Epidermal melanocyte (primary cell): ENCODE measurements at regions not wholly inside any gene's neighbourhood (a gene's known extent, or its start where the extent isn't known, plus 50 kb on each side); places are given as distances from the start of the nearest gene placed in this dataset.

Experiments used
- DNase-seq: peaks from one replicate; pipeline ENCODE4 v3.0.0; 2011; ENCODE audit warnings: low spot score; ENCODE audit not compliant: insufficient read length

- DNase-seq, result no peak
These were observed 110.6 kb upstream of the LIMCH1 start for GRCh38 chr4:41427306-41427882.

- DNase-seq, result no peak
These were observed 109.9 kb upstream of the LIMCH1 start for GRCh38 chr4:41427931-41428600.

- DNase-seq, result no peak
These were observed 109.2 kb upstream of the LIMCH1 start for GRCh38 chr4:41428601-41429279.

GRCh38 chr4:41429280-41429669 lies 108.7 kb upstream of the LIMCH1 start:
- DNase-seq, result no peak

- DNase-seq, result peak; percentile 32
These were observed 107.2 kb upstream of the LIMCH1 start for GRCh38 chr4:41430792-41431191.

GRCh38 chr4:41431276-41431675 lies 106.7 kb upstream of the LIMCH1 start:
- DNase-seq, result no peak

GRCh38 chr4:41432219-41432618 lies 105.7 kb upstream of the LIMCH1 start:
- DNase-seq, result no peak

- no peak for DNase-seq
These were observed 105.1 kb upstream of the LIMCH1 start for GRCh38 chr4:41432881-41433280.

GRCh38 chr4:41433361-41433760 lies 104.6 kb upstream of the LIMCH1 start:
- DNase-seq, result no peak

GRCh38 chr4:41435510-41435909 lies 102.4 kb upstream of the LIMCH1 start:
- DNase-seq, result no peak

- no peak for DNase-seq
These were observed 101.5 kb upstream of the LIMCH1 start for GRCh38 chr4:41436419-41436818.

- DNase-seq, result no peak
These were observed 100.8 kb upstream of the LIMCH1 start for GRCh38 chr4:41437111-41437536.

- no peak for DNase-seq
These were observed 99.0 kb upstream of the LIMCH1 start for GRCh38 chr4:41438931-41439297.

GRCh38 chr4:41442810-41443209 lies 95.1 kb upstream of the LIMCH1 start:
- DNase-seq, result no peak

- no peak for DNase-seq
These were observed 94.4 kb upstream of the LIMCH1 start for GRCh38 chr4:41443340-41444079.

GRCh38 chr4:41446391-41446790 lies 91.6 kb upstream of the LIMCH1 start:
- no peak for DNase-seq

- no peak for DNase-seq
These were observed 90.8 kb upstream of the LIMCH1 start for GRCh38 chr4:41446981-41447725.

GRCh38 chr4:41448934-41449333 lies 89.0 kb upstream of the LIMCH1 start:
- DNase-seq, result no peak

GRCh38 chr4:41451961-41452360 lies 86.0 kb upstream of the LIMCH1 start:
- DNase-seq, result no peak

GRCh38 chr4:41452484-41453225 lies 85.3 kb upstream of the LIMCH1 start:
- DNase-seq, result no peak

- DNase-seq, result no peak
These were observed 83.5 kb upstream of the LIMCH1 start for GRCh38 chr4:41454423-41454822.
